Duodenal mucosa (tissue), 2 donors: ENCODE measurements at regions not wholly inside any gene's neighbourhood (a gene's known extent, or its start where the extent isn't known, plus 50 kb on each side); places are given as distances from the start of the nearest gene placed in this dataset.

Source experiments
- H3K27ac ChIP-seq: one replicate; pipeline ENCODE4 v1.7.0; 2013; ENCODE audit warnings: low read depth, low read length
- H3K27me3 ChIP-seq, 2 donors: one replicate each; pipeline ENCODE4 v1.7.0; 2013; ENCODE audit warnings: low read length in 2 of 2, control low read depth in 1 of 2; ENCODE audit not compliant: insufficient read depth in 2 of 2, control insufficient read depth in 1 of 2
- H3K36me3 ChIP-seq, 2 donors: one replicate each; pipeline ENCODE4 v1.7.0; 2013; ENCODE audit warnings: low read length in 2 of 2, control low read depth in 1 of 2; ENCODE audit not compliant: insufficient read depth in 2 of 2, control insufficient read depth in 1 of 2
- H3K4me1 ChIP-seq, 2 donors: one replicate each; pipeline ENCODE4 v1.7.0; 2013; ENCODE audit warnings: low read length in 2 of 2, control low read depth in 1 of 2; ENCODE audit not compliant: insufficient read depth in 2 of 2, control insufficient read depth in 1 of 2
- H3K4me3 ChIP-seq, 2 donors: one replicate each; pipeline ENCODE4 v1.7.0; 2013; ENCODE audit warnings: low read length in 2 of 2, low read depth in 1 of 2
- H3K9ac ChIP-seq, 2 donors: one replicate each; pipeline ENCODE4 v1.7.0; 2013; ENCODE audit warnings: low read length in 2 of 2, low read depth in 1 of 2
- H3K9me3 ChIP-seq, 2 donors: one replicate each; pipeline ENCODE4 v1.7.0; 2013; ENCODE audit warnings: low read length in 2 of 2, control low read depth in 1 of 2; ENCODE audit not compliant: control insufficient read depth in 1 of 2

DNA sequence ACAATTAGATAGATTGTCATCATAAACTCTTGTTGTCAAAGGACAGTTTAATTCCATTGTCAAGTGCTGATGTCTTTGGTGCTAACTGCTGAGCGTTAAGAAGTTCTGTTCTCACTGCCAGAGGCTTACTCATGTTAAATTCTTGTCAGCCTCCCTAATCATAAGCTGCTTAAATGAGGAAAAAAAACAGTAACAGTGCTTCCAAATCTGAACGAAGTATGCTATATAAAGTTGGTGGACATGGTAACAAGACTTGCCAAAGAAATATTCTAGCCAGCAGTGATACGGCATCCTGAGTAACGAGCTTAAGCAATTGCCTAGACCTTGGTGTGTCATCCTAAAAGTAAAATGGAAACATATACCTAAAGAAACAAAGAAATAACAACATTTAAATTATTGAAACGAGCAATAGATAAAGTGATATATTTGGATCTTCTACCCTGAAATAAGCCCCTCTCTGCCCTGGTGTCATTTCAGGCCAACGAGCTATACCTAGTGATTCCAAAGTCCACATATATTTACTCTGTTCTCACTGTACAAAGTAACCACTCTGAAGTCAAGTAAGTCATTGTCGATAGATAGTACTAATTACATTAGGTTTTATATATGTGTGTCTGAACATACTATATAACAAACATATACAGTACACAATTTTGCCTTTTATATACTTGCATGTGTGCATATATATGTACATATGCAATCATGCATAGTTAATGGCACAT is 339.7 kb upstream of the HS3ST1 start:
- no peak overlapping the region for H3K9ac ChIP-seq
- no peaks in the 10 kb centered on the region for H3K36me3 ChIP-seq
- H3K27me3 ChIP-seq: no peaks in the 10 kb centered on the region

DNA sequence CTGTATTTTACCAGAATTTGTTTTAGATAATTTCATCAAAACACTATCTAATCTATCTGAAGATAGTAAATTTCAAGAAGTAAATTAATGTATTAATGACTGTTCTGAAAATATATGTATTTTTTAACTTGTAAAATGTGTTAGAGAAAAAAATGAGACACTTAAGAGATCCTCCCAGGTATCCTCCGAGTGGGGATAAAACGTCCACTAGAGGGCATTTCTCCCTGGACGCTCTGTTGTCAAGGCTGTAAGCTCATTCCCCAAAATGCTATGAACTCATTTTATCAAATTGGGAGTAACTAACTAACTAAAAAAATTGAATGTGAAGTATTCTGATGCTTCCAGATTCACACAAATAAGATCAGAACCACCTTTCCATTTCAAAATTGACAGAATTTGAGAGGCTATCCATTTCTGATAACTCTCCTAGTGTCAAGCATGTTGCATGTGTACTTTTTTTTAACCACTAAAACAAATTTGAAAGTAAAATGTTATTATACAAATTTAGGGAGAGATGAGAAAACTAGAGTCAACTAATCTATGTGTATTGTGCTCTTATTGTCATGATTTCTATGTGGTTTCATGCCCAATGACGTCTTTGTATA is 337.3 kb upstream of the HS3ST1 start:
- Histone ChIP-seq H3K27me3 (no peaks in the 10 kb centered on the region), H3K9me3 (no peaks in the 10 kb centered on the region)

More for the DNA sequence above, 339.7 kb upstream of the HS3ST1 start:
- Histone ChIP-seq H3K9me3 (no peaks in the 10 kb centered on the region), H3K4me1 (peaks cover 0 to 4% of the 10 kb centered on the region in 2 donors), H3K4me3 (no peak overlapping the region), H3K27ac (no peak overlapping the region)

DNA sequence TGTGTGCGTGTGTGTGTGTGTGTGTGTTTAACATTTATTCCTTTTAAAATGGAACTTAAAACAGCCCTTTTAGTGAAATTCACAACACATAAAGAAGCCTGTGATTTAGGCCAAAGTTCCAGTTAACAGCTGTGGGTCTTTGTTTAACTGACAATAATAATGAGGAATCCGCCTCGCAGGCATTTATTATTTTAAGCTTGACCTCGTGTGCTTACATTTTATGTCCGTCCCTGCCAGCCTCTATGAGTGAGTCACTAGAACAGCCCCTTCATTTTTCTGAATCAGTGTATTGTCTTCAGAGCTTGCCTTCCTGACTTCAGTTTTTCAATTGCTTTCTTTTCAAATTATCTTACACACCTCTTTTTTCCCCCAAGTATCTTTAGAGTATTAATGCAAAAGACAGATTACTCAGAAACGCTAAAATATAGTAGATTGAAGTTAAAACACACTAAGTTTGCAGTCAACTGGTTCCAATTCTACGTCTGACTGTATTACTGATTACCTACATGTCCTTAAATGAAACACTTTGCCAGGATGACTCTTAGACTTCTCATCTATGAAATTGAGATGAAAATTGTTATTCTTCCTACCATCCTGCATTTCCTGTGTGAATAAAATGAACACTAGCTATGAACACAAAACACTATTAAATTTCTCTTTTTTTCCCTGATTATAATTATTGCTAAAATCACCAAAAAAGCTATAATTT is 319.6 kb upstream of the HS3ST1 start:
- Histone ChIP-seq H3K27ac (no peak overlapping the region), H3K4me1 (no peaks in the 10 kb centered on the region), H3K9me3 (no peaks in the 10 kb centered on the region), H3K9ac (no peak overlapping the region), H3K36me3 (no peaks in the 10 kb centered on the region), H3K27me3 (no peaks in the 10 kb centered on the region), H3K4me3 (no peak overlapping the region)

More for the DNA sequence above, 337.3 kb upstream of the HS3ST1 start:
- Histone ChIP-seq H3K27ac (no peak overlapping the region), H3K36me3 (no peaks in the 10 kb centered on the region), H3K4me1 (peaks cover 0 to 4% of the 10 kb centered on the region in 2 donors), H3K9ac (no peak overlapping the region), H3K4me3 (no peak overlapping the region)

DNA sequence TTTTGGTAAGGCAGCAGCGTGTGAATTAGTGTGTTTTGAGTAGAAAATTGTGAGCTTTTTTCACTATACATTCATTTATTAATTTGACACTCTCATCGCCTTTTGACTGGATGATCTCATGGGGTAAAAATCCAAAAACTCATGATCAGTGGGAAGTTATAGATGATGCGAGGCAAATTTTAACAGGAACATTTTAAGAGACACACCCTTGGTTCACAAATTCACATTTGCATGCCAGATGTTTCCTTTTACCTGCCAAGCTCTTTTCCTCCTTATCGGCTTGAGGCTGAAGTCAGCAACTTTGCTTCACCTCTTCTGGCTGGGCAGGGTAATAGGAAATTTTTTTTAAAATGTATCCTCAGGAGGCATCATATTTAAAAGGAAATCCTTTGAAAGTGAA is 318.0 kb upstream of the HS3ST1 start:
- H3K4me1 ChIP-seq: peaks cover 0 to under 1% of the 10 kb centered on the region in 2 donors
- H3K27me3 ChIP-seq: no peaks in the 10 kb centered on the region
- H3K36me3 ChIP-seq: no peaks in the 10 kb centered on the region
- H3K9ac ChIP-seq: no peak overlapping the region
- H3K27ac ChIP-seq: no peak overlapping the region
- H3K9me3 ChIP-seq: no peaks in the 10 kb centered on the region
- H3K4me3 ChIP-seq: no peak overlapping the region

DNA sequence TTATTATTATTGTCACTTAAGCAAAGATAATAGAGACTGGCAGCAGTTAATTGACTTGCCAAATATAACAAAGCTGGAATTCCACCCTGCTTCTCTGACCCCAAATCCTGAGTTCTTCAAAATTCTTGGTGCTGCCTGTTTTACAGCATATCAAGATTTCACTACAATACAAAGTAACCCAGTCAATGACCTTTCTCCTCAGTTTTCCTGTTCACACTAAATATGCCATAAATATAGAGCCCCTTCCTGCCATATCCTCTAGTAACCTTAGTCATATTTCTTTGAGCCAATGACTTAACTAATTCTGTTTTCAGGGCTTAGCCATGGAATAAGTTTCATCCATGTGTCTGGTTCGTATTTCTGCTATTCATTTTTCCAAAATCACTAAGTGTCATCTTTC is 315.3 kb upstream of the HS3ST1 start:
- Histone ChIP-seq H3K27me3 (no peaks in the 10 kb centered on the region), H3K36me3 (no peaks in the 10 kb centered on the region), H3K4me3 (no peak overlapping the region), H3K9me3 (no peaks in the 10 kb centered on the region), H3K9ac (no peak overlapping the region), H3K27ac (no peak overlapping the region), H3K4me1 (peaks cover 6 to 8% of the 10 kb centered on the region in 2 donors)

DNA sequence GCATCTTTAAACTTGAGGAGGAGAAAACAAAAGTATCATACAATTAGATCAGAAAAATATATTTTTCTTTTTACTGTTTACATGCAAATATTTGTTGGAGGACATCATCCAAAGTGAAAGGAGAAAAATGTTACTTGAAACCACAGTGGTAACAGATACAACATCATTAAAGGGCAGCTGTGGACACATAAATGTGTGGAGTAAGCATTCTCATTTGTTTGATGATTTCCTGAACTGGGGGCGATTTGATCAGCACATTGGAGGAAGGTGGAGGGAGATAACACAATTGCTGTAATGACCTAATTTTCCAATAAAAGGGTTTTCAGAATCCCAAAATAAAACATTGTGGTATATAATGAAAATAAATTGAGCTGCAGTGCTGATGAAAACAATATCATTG is 314.5 kb upstream of the HS3ST1 start:
- no peaks in the 10 kb centered on the region for H3K9me3 ChIP-seq
- H3K9ac ChIP-seq: no peak overlapping the region
- peaks cover 6 to 8% of the 10 kb centered on the region in 2 donors for H3K4me1 ChIP-seq
- H3K36me3 ChIP-seq: no peaks in the 10 kb centered on the region
- no peak overlapping the region for H3K27ac ChIP-seq
- no peaks in the 10 kb centered on the region for H3K27me3 ChIP-seq
- H3K4me3 ChIP-seq: no peak overlapping the region

DNA sequence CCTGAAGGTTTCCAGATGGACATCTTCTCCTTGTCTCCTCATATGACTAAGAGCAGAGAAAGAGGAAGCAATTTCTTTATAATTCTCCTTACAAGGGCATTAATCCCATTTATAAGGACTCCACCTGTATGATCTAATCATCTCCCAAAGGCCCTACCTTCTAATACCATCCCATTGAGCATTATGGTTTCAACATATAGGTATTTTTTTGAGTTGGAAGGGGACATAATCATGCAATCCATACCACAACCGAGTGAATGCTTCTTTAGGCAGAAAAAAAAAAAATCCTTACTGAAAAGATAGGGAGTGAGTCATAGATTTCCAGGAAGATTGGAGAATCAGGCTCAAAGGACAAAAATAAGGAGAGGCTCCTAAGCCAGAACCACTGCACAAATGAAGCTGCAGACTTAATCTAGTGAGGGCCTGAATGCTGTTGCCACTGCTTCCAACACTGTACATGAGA is 312.5 kb upstream of the HS3ST1 start:
- Histone ChIP-seq H3K9ac (no peak overlapping the region), H3K27me3 (no peaks in the 10 kb centered on the region), H3K9me3 (no peaks in the 10 kb centered on the region), H3K4me1 (peaks cover 6 to 8% of the 10 kb centered on the region in 2 donors), H3K27ac (no peak overlapping the region), H3K4me3 (no peak overlapping the region), H3K36me3 (no peaks in the 10 kb centered on the region)

DNA sequence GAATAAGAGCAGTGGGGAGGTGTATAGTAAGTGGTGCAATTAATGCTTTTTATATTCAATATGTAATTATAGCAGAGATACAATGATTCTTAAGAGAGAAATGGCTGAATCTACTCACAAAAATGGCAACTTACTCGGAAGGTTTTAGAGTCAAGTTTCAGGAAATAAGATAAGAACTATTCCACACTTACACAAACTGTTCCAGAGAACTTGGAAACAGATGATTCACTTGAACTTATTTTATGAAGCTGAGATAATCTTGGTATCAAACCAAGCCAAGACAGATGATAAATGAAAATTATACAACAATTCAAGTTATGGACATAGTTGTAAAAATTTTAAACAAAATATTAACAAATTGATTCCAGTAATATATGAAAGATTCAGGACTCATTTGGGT is 311.3 kb upstream of the HS3ST1 start:
- no peak overlapping the region for H3K4me3 ChIP-seq
- peaks cover 6 to 8% of the 10 kb centered on the region in 2 donors for H3K4me1 ChIP-seq
- H3K27me3 ChIP-seq: no peaks in the 10 kb centered on the region
- no peak overlapping the region for H3K27ac ChIP-seq
- H3K9ac ChIP-seq: no peak overlapping the region
- H3K9me3 ChIP-seq: no peaks in the 10 kb centered on the region
- no peaks in the 10 kb centered on the region for H3K36me3 ChIP-seq

DNA sequence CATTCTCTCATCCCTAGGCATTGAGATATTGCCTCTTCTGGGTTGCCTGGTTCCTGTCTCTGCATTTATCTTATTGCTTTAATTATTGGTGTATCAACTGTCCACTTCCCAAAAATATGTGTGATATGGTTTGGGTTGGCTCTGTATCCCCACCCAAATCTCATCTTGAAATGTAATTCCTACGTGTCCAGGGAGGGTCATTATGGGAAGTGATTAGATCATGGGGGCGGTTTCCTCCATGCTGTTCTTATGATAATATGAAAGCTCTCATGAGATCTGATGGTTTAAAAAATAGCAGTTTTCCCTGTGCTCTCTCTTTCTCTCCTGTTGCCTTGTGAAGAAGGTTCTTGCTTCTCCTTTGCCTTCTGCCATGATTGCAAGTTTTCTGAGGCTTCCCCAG is 308.3 kb upstream of the HS3ST1 start:
- Histone ChIP-seq H3K27me3 (no peaks in the 10 kb centered on the region), H3K9ac (no peak overlapping the region)

DNA sequence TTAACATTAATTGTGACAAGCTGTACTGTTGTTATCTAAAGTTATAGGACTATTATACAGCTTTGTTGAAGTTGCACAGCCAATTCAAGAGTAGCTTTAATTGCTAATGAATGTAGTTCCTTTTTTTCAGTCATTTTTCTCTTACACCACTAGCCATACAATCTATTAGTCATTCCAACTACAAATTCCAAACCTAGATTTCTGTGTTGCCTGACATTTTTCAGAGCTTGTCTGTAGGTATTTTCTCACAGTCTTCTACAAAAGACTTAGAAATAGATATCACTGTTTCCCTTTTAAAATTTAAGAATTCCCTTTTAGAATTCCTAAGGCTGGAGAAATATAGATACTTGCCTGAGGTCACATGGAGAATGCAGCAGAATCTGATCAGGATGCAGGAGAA is 307.0 kb upstream of the HS3ST1 start:
- Histone ChIP-seq H3K9ac (no peak overlapping the region), H3K9me3 (no peaks in the 10 kb centered on the region), H3K27me3 (no peaks in the 10 kb centered on the region), H3K27ac (no peak overlapping the region), H3K36me3 (no peaks in the 10 kb centered on the region), H3K4me3 (no peak overlapping the region), H3K4me1 (peaks cover 0 to 18% of the 10 kb centered on the region in 2 donors)

More for the DNA sequence above, 308.3 kb upstream of the HS3ST1 start:
- Histone ChIP-seq H3K36me3 (no peaks in the 10 kb centered on the region), H3K4me3 (no peak overlapping the region), H3K9me3 (no peaks in the 10 kb centered on the region), H3K27ac (no peak overlapping the region), H3K4me1 (peaks cover 6 to 19% of the 10 kb centered on the region in 2 donors)
